GM18907 (cell line): ENCODE measurements at regions not wholly inside any gene's neighbourhood (a gene's known extent, or its start where the extent isn't known, plus 50 kb on each side); places are given as distances from the start of the nearest gene placed in this dataset.

ENCODE experiments used
- ATAC-seq: cut with Tn5 transposase; IDR thresholded peaks from one replicate; pipeline ENCODE4 v1.9.1; 2021; ENCODE audit warnings: mild to moderate bottlenecking, moderate library complexity; ENCODE audit not compliant: unreplicated experiment

DNA sequence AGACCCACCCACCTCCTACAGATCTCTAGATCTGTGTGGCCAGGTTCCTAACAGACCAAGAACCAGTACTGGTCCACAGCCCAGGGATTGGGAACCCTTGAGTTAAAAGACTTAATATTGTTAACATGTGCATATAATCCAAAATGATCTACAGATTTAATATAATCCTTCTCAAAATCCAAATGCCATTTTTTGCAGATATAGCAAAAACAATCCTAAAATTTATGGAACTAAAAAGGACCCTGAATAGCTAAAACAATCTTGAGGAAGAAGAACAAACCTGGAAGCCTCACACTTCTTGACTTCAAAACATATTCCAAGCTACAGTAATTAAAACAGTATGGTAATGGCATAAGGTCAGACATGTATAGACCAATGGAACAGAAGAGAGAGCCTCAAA is 206.9 kb upstream of the SIX2 start:
- no peak for ATAC-seq

DNA sequence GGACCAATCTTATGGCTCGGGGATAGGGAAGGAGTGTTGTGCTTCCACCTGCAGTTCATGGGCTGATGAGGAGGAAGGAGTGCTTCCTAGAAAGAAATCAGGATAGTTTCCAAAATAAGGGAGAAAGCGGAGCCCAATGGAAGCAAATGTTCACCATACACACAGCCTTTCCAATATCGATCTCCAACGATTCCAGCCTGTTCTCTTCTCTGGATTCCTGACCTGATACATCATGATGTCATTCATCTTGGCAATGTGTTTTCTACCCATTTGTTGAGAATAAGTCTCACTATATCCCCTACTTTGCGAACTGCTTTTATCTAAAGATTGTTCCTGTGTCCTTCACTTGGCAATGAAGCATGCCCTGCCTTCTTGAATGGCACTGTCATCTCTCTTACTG is 205.3 kb upstream of the SIX2 start:
- ATAC-seq, result no peak

DNA sequence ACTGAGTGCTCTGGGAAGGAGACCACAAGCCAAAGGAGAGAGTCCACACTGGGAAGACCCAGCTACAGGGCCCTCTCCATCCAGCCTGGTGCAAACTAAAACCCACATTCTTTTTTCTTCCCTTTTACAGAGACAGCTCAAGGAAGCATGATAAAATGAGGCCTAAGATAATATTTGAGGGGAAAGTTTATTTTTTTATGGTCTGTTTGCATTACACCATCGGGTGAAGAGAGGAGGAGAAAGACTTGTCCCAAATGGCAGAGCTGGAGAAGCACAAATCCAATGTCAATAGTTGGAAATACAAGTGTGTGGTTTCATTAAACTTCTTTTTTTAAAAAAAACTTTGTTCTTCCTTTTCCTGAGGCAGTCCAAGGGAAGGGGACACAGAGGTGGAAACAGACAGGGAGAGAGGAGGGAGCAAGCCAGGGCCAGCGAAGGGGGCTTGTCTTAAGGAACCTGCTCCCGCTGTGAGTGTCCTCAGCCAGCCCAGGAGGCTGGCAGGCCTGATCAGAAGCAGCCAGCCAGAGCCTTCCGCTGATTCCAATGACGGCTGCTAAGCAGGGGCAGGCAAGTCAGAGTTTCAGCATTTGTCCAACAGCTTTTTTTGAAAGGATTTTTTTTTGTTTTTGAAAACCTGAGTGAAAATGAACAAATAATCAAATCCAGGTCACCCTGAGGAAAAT is 203.8 kb upstream of the SIX2 start:
- ATAC-seq, result no peak

DNA sequence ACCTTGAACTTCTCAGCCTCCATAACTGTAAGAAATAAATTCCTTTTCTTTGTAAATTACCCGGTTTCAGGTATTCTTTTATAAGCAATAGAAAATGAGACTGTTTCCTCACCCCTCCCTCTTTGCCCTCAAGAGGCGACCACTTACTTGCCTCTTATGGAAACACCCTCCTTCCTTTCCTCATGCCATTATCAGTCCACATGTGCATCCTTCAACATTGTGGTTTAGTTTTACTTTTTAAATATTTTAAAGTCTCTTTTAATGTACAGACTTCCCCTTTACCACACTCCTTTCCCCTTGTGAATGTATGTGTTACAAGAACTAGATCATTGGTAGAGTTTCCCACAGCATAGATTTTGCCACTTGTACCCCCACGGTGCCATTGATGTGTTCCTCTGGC is 202.4 kb upstream of the SIX2 start:
- no peak for ATAC-seq

DNA sequence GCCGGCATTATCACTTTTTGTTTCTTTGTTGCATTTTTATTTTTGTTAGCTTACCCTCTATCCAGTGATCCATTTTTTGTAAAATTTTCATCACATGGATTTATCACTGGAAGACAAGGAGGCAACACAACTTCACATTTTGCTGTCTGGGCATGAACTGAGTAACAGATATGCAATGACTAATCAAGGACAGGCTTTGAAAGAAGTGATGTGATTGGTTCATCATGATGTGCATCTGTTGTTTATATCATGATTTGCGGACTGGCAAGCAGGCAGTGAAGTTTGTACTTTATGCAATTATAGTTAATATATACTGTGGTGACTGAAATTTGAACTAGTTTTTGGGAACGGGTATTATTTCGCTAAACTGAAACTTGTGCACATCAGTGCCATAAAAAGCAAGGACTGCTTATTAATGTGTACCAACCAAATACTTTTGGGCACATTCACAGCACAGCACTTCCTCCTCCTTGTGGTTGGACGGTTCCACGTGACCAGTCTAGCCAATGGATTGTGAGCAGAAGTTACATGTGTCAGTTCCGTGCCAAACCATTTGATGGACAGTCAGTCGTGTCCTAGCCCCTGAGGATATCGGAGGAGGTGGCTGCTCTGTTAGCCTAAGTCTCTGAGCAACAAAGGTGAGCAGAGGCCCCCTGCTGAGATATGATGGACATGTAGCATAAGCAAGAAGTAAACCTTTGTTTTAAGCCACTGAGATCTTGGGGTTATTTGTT is 201.4 kb upstream of the SIX2 start:
- no peak for ATAC-seq

DNA sequence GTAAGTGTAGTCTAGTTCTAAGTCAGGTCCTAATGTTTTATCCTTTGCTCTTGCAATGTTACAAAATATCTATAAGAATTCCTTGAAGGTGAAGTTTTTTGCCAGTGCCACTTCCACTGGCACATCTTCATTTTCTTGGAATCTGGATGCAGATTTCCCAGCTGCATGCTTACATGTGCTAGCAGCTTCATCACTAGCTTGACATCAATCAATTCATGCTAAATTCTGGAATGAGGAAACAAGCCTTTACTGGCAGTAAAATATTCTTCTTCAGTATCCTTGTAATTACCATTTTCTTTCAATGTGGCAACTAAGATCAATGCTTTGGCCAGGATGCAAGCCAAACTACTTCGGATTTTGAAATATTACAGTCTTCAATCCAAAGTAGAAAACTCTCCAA is 200.6 kb upstream of the SIX2 start:
- no peak for ATAC-seq

DNA sequence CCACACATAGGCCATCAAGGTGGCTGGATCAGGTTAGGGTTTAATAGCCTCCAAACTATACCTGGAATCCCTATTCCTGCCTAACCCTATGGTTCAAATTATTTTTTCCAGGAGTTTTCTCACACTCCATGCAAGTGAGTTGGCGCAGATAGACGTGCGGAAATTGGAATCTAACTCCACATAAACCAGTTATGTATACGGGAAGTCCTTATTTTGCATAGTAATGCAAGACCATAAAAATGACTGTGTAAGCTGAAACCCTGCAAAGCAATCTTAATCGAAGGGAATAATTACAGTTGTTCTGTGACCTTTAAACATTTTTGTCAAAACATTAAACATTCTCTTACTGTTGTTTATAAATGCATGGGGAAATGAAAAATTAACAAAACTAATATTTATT is 200.1 kb upstream of the SIX2 start:
- ATAC-seq, result no peak

DNA sequence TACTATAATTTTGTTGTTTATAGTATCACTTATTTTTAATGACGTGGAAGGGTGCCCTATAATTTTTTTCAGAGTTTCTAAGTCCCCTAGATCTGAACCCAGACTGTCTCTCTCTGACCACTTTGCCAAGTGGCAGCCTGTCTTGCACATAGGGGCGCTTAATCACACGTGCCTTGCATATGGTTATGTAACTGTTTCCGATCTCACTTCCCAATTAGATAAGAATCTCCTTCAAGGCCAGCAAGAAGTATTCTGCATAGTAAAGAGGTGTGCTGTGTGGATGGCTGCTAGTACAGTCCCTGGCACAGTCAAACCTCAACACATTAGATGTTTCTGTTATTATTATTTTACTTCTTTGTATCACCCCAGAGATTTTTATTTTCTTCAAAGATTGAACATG is 197.8 kb upstream of the SIX2 start:
- ATAC-seq, result no peak

DNA sequence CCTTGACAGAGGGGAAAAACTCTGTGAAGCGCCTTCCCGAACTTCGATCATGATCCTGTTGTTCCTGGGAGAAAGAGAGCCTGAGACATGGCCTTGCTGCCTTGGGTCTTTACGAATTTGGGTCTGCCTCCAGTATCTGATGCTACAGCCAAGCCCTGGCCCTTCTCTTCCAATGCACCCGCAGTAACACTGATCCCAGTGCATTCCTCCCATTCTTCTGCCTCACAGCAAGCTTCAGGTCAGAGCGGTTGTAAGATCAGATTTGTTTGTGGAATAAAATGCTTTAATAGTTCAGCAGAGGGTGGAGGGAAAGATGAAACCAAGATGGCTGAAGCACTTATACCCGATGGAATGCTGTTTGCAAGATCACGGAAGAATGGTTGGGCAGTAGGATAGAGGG is 196.7 kb upstream of the SIX2 start:
- no peak for ATAC-seq

DNA sequence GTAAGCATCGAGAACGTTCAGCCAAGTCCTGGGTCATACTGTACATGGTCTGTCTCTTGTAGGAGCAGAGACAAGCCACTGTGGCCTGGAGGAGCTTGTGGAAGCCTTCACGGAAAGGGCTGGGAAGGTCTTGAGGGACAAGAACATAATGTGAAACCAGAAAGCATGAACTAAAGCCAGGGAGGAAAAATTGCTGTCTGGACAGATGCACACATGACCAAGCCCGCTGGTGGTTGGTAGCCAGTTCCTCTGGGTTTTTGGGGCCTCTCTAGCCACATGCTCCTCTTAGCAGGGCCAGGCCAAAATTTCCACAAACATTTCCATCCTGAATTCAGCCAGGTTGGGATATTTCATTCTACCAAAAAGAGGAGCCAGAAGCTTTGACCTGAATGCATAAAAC is 196.2 kb upstream of the SIX2 start:
- ATAC-seq, result no peak

DNA sequence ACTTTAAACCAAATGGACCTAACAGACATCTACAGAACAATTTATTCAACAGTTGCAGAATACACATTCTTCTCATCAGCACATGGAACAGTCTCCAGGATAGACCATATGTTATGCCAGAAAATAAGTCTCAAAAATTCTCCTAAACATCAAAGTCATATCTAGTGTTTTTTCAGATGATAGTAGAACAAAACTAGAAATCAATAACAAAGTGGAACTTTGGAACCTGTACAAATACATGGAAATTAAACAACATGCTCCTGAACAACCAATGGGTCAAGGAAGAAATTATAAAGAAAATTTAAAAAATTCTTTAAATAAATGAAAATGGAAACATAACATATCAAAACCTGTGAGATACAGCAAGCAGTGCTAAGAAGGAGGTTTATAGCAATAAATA is 194.1 kb upstream of the SIX2 start:
- ATAC-seq, result no peak

DNA sequence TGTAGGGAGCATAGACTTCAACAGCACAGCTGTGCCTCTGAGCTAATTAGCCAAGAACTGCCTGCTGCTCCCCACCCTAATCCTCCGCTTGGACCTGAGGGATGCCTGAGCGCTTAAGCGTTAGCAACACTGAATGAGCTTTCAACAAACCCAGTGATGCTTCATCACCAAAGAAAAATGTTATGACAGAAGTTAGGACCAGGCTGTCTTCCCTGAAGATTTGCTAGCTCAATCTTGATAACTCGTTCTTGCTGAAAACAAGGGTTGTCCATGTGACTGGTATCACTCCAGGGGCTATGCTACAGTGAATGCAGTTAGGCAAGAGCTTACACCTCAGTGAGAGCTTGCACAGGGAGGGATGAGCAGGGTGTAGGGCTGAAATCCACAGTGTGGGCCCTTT is 190.7 kb upstream of the SIX2 start:
- no peak for ATAC-seq

DNA sequence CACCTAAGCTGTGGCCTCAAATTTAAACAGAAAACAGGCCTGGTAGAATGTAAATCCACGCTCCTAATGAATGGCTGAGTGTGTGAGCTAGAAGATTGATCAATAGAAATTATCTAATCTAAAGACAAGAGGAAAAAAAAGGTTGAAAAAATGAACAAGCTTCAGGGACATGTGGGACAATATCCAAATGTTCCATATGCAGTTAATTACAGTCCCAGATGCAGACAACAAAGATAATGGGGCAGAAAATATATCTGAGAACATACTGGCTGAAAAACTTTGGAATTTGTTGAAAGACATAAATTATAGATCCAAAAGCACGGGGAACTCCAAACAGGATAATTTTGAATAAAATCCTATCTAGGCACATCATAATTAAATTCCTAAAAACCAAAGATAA is 186.7 kb upstream of the SIX2 start:
- ATAC-seq, result no peak

DNA sequence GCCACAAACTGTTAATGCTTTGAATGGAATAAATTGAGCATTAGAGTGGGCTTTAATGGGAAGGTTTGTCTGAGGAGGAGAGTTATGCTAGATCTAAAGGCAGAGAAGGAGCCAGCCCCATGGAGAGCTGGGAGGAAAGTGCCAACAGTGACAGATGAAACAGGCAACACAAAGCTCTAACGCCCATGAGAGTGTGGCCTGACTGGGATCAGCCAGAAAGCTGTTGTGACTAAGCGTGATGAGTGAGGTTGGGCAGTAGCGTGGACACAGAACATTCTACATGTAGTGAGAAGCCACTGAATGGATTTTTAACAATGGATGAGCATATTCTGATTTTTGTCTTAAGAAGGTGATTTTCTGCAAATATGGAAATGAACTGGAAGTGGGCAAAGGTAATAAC is 185.3 kb upstream of the SIX2 start:
- no peak for ATAC-seq

DNA sequence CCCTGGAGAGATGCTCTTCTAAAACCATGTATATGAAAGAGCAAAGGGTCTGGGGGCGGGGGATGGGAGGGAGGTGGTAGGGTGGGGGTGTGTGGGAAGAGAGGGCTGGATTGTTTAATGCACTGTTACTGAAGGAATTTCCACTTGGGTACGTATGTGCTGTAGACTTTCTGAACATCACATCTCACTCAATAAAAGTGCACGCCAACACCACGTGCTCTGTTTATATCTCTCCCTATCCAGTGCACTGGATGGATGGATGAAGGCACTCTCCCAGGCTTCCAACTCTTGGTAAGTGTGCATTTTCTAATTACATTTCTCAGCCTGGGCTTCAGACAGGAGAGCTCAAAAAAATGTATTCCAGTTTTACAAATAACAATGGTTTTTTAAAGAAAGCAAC is 184.3 kb upstream of the SIX2 start:
- ATAC-seq, result no peak

DNA sequence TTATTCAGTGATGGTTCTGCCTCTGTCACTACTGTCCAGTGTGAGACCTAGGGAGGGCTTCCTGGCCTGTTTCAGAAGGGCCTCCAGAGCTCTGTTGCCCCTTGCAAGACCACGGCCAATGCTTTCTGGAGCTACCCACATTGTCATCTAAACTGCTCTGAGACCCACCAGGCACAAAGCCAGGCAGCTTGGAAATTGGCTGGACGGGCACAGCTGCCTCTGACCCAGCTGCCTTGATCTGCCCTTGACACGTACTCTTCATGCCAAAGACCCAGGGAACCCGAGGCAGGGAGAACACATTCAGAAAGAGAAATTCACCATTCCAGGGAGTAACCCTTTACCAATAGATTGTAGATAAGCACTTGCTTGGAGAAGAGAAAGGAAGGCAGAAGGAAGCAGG is 183.7 kb upstream of the SIX2 start:
- no peak for ATAC-seq

DNA sequence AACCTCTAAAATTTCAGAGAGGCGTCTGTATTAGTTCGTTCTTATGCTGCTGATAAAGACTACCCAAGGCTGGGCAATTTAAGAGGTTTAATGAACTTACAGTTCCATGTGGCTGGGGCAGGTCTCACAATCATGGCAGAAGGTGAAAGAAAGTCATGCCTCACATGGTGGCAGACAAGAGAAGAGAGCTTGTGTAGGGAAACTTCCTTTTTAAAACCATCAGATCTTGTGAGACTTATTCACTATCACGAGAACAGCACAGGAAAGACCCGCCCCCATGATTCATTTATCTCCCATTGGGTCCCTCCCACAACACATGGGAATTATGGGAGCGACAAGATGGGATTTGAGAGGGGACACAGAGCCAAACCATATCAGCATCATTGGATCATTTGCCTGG is 183.2 kb upstream of the SIX2 start:
- ATAC-seq, result no peak

DNA sequence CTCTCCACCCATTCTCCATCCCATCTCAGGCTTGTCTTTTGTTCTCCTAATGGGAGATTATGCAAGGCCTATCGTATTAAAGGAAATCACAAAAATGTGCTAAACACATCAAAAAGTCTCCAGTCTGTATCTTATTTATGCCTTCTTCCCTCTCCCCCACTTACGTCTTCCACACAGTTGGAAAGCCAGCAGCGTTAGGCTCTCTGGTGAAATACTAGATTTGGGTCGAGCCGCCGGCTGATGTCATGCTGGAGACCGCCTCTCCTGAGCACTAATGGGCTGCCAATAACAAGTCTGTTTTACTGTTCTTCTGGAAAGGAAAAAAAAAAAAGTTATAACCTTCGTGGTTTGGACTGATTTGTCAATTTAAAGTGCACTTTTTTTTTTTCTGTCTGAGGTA is 182.7 kb upstream of the SIX2 start:
- ATAC-seq, result no peak

DNA sequence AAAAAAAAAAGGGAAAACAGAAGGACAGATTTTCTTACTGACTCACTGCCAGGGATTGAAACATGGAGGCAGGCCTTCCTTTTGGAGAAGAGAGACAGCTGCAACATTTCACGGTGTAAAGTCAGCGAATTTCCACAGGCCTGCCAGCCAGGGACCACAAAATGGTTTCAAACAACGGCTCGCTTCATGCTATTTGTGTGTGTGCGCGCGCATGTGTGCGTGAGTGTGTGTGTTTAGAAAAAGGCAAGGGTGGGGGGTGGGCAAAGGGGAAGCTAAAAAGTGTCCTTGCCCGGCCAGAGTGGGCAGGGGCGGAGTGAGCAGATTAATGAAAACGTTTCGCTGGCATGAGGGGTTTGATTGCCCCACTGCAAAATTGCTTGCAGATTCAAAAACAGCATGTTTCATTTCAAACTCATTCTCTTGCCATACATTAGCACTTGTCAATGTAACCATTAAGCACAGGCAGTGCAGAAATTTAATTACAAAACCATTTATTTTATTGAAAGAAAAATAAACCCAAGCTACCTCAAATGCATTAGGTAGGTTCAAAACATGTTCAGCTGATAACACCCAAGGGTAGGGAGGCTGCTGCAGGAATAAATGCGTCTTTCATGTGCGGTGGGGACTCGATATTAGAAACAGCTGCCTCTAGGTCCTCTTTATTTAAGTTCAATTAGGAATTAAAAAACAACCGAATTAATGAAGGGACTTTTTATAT is 182.1 kb upstream of the SIX2 start:
- no peak for ATAC-seq

DNA sequence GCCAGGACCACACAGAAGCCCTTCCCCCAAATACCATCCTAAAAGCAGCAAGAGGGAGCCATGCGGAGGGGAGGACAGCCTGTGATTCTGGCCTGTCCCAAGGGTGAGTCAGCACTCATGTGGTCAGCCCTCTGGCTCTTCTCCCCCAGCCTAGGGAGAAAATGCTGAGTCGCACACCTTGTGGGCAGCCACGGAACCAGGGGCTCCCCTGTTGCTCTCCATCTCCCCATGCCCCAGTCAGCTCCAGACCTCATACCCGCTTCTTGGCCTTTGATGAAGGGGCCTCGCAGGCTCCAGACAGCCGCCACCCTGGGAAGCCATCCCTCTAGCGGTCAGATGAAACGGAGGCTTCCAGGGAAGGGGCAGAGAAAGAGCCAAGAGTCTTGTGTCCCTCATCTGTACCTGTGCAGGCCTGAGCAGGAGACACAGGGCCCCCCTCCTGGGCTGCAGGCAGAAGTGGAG is 181.3 kb upstream of the SIX2 start:
- no peak for ATAC-seq

DNA sequence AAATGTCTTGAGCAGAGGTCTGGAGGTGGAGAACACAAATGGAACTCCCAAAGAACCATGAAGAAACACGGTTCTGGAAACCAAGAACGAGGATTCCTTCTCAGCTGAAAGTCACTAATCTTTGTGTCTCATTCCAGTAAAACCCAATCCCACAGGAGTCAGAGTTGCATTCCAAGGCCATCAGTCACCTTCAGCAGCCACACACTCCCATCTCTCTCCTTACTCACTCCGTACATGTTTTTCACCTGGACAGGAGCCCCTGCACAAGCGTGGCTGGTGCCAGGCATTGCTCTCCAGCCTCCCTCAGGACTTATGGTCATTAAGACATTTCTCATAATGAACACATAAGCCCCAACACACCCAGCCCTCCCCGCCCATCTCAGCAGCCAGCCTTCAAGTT is 175.4 kb upstream of the SIX2 start:
- ATAC-seq, result no peak

DNA sequence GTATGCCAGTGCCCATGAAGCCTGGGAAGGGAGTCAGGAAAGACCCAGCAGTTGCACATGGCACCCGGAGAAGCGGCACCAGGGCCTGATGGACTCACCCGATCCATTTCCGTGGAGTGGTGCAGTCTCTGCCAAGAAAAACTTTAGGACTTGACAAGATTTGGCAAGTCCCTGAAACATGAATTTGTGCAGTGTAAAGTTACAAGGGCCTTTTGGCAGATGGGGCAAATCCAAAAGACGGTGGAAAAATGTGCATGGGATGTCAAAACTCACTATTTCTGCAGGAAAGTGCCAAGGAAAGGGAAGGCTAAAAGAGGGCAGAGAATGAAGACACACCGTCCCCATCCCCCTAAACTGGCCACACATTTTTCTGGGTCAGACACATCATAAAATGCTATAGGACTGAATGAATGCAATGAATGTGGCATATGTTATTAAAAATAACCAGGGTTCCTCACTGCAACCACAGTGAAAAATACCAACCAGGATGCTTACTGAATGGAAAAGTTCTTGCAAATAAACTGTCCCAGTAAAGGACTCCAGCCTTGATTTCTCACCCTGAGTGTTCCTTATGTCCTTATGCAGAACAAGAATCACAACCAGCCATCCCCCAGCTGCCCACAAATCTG is 173.5 kb upstream of the SIX2 start:
- no peak for ATAC-seq
